ENCODE measurements at regions not wholly inside any gene's neighbourhood (a gene's known extent, or its start where the extent isn't known, plus 50 kb on each side); places are given as distances from the start of the nearest gene placed in this dataset.

DNA sequence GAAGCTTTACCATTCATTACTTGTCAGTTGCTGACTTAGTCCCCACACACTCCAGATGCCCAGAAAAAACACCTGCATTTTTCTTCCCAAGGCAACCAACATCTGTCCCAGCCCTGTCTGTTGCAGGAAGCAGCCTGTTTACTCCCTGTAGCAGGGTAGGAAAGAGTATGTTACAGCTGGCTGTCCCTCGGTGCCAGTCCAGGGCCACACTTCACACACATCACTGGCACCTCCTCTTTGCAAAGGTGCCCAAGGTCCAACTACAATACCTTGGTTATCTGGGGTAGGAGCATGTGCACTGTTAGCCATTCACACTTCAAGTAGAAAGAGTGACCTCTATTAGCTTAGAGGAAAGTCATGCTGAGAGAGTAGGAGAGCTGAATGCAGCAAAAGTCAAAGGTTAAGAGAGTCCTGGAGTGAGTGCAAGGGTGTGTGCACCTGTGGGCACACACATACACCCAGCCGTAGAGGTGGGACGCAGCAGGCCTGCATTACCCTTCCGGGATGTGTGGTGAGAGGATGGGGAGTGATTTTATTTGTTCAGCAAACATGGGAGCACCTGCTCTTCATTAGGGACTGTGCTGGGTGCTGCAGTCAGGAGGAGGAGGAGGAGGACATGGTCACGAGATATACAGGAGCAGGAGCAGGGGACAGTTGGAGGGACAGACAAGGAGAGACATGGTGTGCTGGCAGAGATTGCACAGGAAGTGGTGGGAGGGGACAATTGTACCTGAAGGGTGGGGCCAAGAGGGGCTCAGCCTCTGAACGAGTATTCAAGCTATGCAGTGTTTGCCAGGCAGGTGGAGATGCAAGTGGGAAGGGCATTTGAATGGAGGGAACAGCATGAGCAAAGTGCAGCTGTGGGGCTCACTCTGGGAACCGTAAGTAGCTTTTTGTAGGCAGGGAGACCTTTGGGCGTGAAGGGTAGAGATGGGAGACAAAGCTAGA lies 69.8 kb downstream of the TSN start:
- H3K4me1 Mint-ChIP-seq (ENCODE audit: insufficient read depth, unreplicated experiment), result peaks cover 12% of the 10 kb centered on the region
- H3K4me3 Mint-ChIP-seq (ENCODE audit: unreplicated experiment), result no peak overlapping the region
- TF ChIP-seq, protein P1, sequence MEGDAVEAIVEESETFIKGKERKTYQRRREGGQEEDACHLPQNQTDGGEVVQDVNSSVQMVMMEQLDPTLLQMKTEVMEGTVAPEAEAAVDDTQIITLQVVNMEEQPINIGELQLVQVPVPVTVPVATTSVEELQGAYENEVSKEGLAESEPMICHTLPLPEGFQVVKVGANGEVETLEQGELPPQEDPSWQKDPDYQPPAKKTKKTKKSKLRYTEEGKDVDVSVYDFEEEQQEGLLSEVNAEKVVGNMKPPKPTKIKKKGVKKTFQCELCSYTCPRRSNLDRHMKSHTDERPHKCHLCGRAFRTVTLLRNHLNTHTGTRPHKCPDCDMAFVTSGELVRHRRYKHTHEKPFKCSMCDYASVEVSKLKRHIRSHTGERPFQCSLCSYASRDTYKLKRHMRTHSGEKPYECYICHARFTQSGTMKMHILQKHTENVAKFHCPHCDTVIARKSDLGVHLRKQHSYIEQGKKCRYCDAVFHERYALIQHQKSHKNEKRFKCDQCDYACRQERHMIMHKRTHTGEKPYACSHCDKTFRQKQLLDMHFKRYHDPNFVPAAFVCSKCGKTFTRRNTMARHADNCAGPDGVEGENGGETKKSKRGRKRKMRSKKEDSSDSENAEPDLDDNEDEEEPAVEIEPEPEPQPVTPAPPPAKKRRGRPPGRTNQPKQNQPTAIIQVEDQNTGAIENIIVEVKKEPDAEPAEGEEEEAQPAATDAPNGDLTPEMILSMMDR (IDR thresholded peaks at IDR 0.05; ENCODE audit: unreplicated experiment), result no peak
- no peaks in the 10 kb centered on the region for H3K9me3 Mint-ChIP-seq (ENCODE audit: unreplicated experiment)
- DNase-seq (ENCODE audit: unreplicated experiment), result no peak
- intact Hi-C loops (cut with micrococcal nuclease), result no loop called here
- no peak overlapping the region for H3K27ac Mint-ChIP-seq (ENCODE audit: low read depth, unreplicated experiment)
- ChIA-PET POLR2A (interaction anchor here (0.6 to 0.9 kb wide), 3 partner anchors 9 to 792 kb away, joined by 3 to 4 read pairs (median 3); no protein-coding TSS in a partner anchor), CTCF (interaction anchor here (0.6 to 2.8 kb wide), 5 partner anchors 14 to 411 kb away, joined by 3 to 13 read pairs (median 5); no protein-coding TSS in a partner anchor)
- no TSS peak for BruUV-seq (replicated peaks)
- no peaks in the 10 kb centered on the region for H3K27me3 Mint-ChIP-seq (ENCODE audit: insufficient read depth, unreplicated experiment)
- no peaks in the 10 kb centered on the region for H3K36me3 Mint-ChIP-seq (ENCODE audit: insufficient read depth, unreplicated experiment)

GRCh38 chr2:121826036-121826435 lies 70.6 kb downstream of the TSN start:
- H3K27ac Mint-ChIP-seq (ENCODE audit: low read depth, unreplicated experiment), result no peak overlapping the region
- no peak overlapping the region for H3K4me3 Mint-ChIP-seq (ENCODE audit: unreplicated experiment)
- no peaks in the 10 kb centered on the region for H3K36me3 Mint-ChIP-seq (ENCODE audit: insufficient read depth, unreplicated experiment)
- no TSS peak for BruUV-seq (replicated peaks)
- no peaks in the 10 kb centered on the region for H3K9me3 Mint-ChIP-seq (ENCODE audit: unreplicated experiment)
- TF ChIP-seq, protein P1 (IDR thresholded peaks at IDR 0.05; ENCODE audit: unreplicated experiment), result no peak
- ChIA-PET CTCF (interaction anchor here (0.6 to 2.8 kb wide), 5 partner anchors 13 to 625 kb away, joined by 3 to 13 read pairs (median 3); no protein-coding TSS in a partner anchor), POLR2A (interaction anchor here (0.6 kb wide), 2 partner anchors 198 to 791 kb away, joined by 3 to 4 read pairs; no protein-coding TSS in a partner anchor)
- H3K4me1 Mint-ChIP-seq (ENCODE audit: insufficient read depth, unreplicated experiment), result peaks cover 12% of the 10 kb centered on the region
- intact Hi-C loops (cut with micrococcal nuclease), result no loop called here
- DNase-seq (ENCODE audit: unreplicated experiment), result no peak
- H3K27me3 Mint-ChIP-seq (ENCODE audit: insufficient read depth, unreplicated experiment), result no peaks in the 10 kb centered on the region

DNA sequence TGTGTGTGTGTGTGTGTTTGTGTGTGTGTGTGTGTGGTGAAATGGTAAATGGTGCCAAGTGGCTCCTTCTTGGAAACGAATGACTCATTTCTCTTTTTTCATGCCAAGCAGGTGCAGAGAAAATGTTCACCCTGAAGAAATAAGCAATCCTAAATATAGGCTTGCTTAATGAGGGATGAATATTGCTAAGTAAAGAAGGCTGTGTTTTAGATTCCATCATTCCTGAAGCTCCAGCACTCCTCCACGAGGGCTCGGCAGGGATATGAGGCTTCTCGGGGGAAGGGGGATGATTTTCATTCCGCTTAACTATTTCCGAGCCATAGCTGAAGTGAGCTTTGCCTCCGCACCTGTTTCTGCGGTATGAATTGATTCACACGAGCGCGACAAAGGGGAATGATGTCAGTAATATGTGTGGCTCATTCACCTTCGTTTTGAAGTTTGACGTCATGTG lies 72.9 kb downstream of the TSN start:
- no TSS peak for BruUV-seq (replicated peaks)
- Mint-ChIP-seq H3K4me3 (ENCODE audit: unreplicated experiment) (peak overlapping the region; percentile 4), H3K27ac (ENCODE audit: low read depth, unreplicated experiment) (no peak overlapping the region), H3K36me3 (ENCODE audit: insufficient read depth, unreplicated experiment) (peaks cover 6% of the 10 kb centered on the region), H3K9me3 (ENCODE audit: unreplicated experiment) (no peaks in the 10 kb centered on the region), H3K27me3 (ENCODE audit: insufficient read depth, unreplicated experiment) (no peaks in the 10 kb centered on the region), H3K4me1 (ENCODE audit: insufficient read depth, unreplicated experiment) (peaks cover 12% of the 10 kb centered on the region)
- intact Hi-C loops (cut with micrococcal nuclease), result no loop called here
- ChIA-PET POLR2A (interaction anchor here (0.9 to 1.0 kb wide), 2 partner anchors 72 to 106 kb away, joined by 3 read pairs; no protein-coding TSS in a partner anchor), CTCF (interaction anchor here (0.6 to 1.3 kb wide), 2 partner anchors 17 to 30 kb away, joined by 3 read pairs; no protein-coding TSS in a partner anchor)
- TF ChIP-seq, protein P1 (IDR thresholded peaks at IDR 0.05; ENCODE audit: unreplicated experiment), result no peak
- peak; percentile 77 for DNase-seq (ENCODE audit: unreplicated experiment)

GRCh38 chr2:121830809-121831208 lies 75.4 kb downstream of the TSN start:
- intact Hi-C loops (cut with micrococcal nuclease), result no loop called here
- DNase-seq (ENCODE audit: unreplicated experiment), result peak; percentile 55
- peaks cover 6% of the 10 kb centered on the region for H3K36me3 Mint-ChIP-seq (ENCODE audit: insufficient read depth, unreplicated experiment)
- CTCF ChIA-PET, result no interaction called here
- TF ChIP-seq, protein P1 (IDR thresholded peaks at IDR 0.05; ENCODE audit: unreplicated experiment), result no peak
- H3K4me1 Mint-ChIP-seq (ENCODE audit: insufficient read depth, unreplicated experiment), result peaks cover 12% of the 10 kb centered on the region
- POLR2A ChIA-PET, result no interaction called here
- no peaks in the 10 kb centered on the region for H3K9me3 Mint-ChIP-seq (ENCODE audit: unreplicated experiment)
- BruUV-seq (replicated peaks), result no TSS peak
- peaks cover 3% of the 10 kb centered on the region for H3K27me3 Mint-ChIP-seq (ENCODE audit: insufficient read depth, unreplicated experiment)
- no peak overlapping the region for H3K4me3 Mint-ChIP-seq (ENCODE audit: unreplicated experiment)
- H3K27ac Mint-ChIP-seq (ENCODE audit: low read depth, unreplicated experiment), result no peak overlapping the region
